Progenitor cell of endocrine pancreas (in vitro differentiated cells): ENCODE measurements at regions not wholly inside any gene's neighbourhood (a gene's known extent, or its start where the extent isn't known, plus 50 kb on each side); places are given as distances from the start of the nearest gene placed in this dataset.

Experiments
- DNase-seq: peaks from one replicate; pipeline ENCODE4 v3.0.0; 2021; ENCODE audit warnings: low spot score; ENCODE audit not compliant: unreplicated experiment
- H3K27ac Mint-ChIP-seq: 2 replicates; pipeline ENCODE4 v1.8.0; 2021; ENCODE audit warnings: mild to moderate bottlenecking, moderate library complexity, mixed read lengths
- H3K27me3 Mint-ChIP-seq: 2 replicates; pipeline ENCODE4 v1.8.0; 2021; ENCODE audit warnings: mixed read lengths
- H3K36me3 Mint-ChIP-seq: 2 replicates; pipeline ENCODE4 v1.8.0; 2022; ENCODE audit warnings: mixed read lengths; ENCODE audit not compliant: insufficient read depth
- H3K4me1 Mint-ChIP-seq: 2 replicates; pipeline ENCODE4 v1.8.0; 2021; ENCODE audit warnings: low read depth, mixed read lengths
- H3K4me3 Mint-ChIP-seq: 2 replicates; pipeline ENCODE4 v1.8.0; 2021; ENCODE audit warnings: low read depth, mild to moderate bottlenecking, moderate library complexity, mixed read lengths
- H3K9me3 Mint-ChIP-seq: 2 replicates; pipeline ENCODE4 v1.8.0; 2021; ENCODE audit warnings: low read depth, mixed read lengths
- CTCF ChIP-seq: fragments of 200-600 bp; sonication (generic); IDR thresholded peaks from one replicate; pipeline ENCODE4 v1.5.0; 2021; ENCODE audit warnings: antibody characterized with exemption, mild to moderate bottlenecking; ENCODE audit not compliant: unreplicated experiment

- no peak for TF ChIP-seq CTCF
- no peaks in the 10 kb centered on the region for H3K9me3 Mint-ChIP-seq
- no peaks in the 10 kb centered on the region for H3K36me3 Mint-ChIP-seq
- H3K4me3 Mint-ChIP-seq = no peak overlapping the region
- no peaks in the 10 kb centered on the region for H3K27me3 Mint-ChIP-seq
- DNase-seq = no peak
- H3K27ac Mint-ChIP-seq = no peak overlapping the region
- no peaks in the 10 kb centered on the region for H3K4me1 Mint-ChIP-seq
Observed at GRCh38 chr16:65274566-65274965, 152.7 kb upstream of the CDH11 start.

GRCh38 chr16:65272699-65273414, 151.0 kb upstream of the CDH11 start:
- no peak for TF ChIP-seq CTCF
- H3K9me3 Mint-ChIP-seq = no peaks in the 10 kb centered on the region
- H3K27ac Mint-ChIP-seq = no peak overlapping the region
- no peak overlapping the region for H3K4me3 Mint-ChIP-seq
- H3K4me1 Mint-ChIP-seq = no peaks in the 10 kb centered on the region
- no peak for DNase-seq
- H3K36me3 Mint-ChIP-seq = no peaks in the 10 kb centered on the region
- H3K27me3 Mint-ChIP-seq = no peaks in the 10 kb centered on the region

GRCh38 chr16:65271996-65272395, 150.1 kb upstream of the CDH11 start:
- no peak for DNase-seq
- no peaks in the 10 kb centered on the region for H3K4me1 Mint-ChIP-seq
- H3K4me3 Mint-ChIP-seq = no peak overlapping the region
- no peak overlapping the region for H3K27ac Mint-ChIP-seq
- no peaks in the 10 kb centered on the region for H3K9me3 Mint-ChIP-seq
- no peaks in the 10 kb centered on the region for H3K27me3 Mint-ChIP-seq
- no peaks in the 10 kb centered on the region for H3K36me3 Mint-ChIP-seq
- TF ChIP-seq CTCF = no peak

GRCh38 chr16:65268331-65268730, 146.5 kb upstream of the CDH11 start:
- no peaks in the 10 kb centered on the region for H3K27me3 Mint-ChIP-seq
- no peak for TF ChIP-seq CTCF
- H3K4me3 Mint-ChIP-seq = no peak overlapping the region
- H3K36me3 Mint-ChIP-seq = no peaks in the 10 kb centered on the region
- no peak overlapping the region for H3K27ac Mint-ChIP-seq
- H3K4me1 Mint-ChIP-seq = no peaks in the 10 kb centered on the region
- H3K9me3 Mint-ChIP-seq = no peaks in the 10 kb centered on the region
- no peak for DNase-seq

- H3K27me3 Mint-ChIP-seq = no peaks in the 10 kb centered on the region
- TF ChIP-seq CTCF = no peak
Observed at GRCh38 chr16:65263896-65264295, 142.0 kb upstream of the CDH11 start.

More at GRCh38 chr16:65263896-65264295, 142.0 kb upstream of the CDH11 start:
- no peak for DNase-seq
- H3K4me1 Mint-ChIP-seq = no peaks in the 10 kb centered on the region
- H3K9me3 Mint-ChIP-seq = peaks cover 6% of the 10 kb centered on the region
- no peaks in the 10 kb centered on the region for H3K36me3 Mint-ChIP-seq
- no peak overlapping the region for H3K27ac Mint-ChIP-seq
- no peak overlapping the region for H3K4me3 Mint-ChIP-seq
